ENCODE measurements at regions not wholly inside any gene's neighbourhood (a gene's known extent, or its start where the extent isn't known, plus 50 kb on each side); places are given as distances from the start of the nearest gene placed in this dataset.

GRCh38 chr6:74356391-74356790 lies 660.4 kb downstream of the CD109 start:
- TF ChIP-seq, protein P1, sequence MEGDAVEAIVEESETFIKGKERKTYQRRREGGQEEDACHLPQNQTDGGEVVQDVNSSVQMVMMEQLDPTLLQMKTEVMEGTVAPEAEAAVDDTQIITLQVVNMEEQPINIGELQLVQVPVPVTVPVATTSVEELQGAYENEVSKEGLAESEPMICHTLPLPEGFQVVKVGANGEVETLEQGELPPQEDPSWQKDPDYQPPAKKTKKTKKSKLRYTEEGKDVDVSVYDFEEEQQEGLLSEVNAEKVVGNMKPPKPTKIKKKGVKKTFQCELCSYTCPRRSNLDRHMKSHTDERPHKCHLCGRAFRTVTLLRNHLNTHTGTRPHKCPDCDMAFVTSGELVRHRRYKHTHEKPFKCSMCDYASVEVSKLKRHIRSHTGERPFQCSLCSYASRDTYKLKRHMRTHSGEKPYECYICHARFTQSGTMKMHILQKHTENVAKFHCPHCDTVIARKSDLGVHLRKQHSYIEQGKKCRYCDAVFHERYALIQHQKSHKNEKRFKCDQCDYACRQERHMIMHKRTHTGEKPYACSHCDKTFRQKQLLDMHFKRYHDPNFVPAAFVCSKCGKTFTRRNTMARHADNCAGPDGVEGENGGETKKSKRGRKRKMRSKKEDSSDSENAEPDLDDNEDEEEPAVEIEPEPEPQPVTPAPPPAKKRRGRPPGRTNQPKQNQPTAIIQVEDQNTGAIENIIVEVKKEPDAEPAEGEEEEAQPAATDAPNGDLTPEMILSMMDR (IDR thresholded peaks at IDR 0.05): no peak
- no peak for TF ChIP-seq POLR2A (IDR thresholded peaks at IDR 0.05)
- no peak for TF ChIP-seq POLR2AphosphoS5 (IDR thresholded peaks at IDR 0.05)
